T-helper 2 cell treated with Interferon-gamma antibody and Interleukin-4, amounts not matched to agents 100 ng/mL and 5 ng/mL, for 36 hours (primary cell): ENCODE measurements at regions not wholly inside any gene's neighbourhood (a gene's known extent, or its start where the extent isn't known, plus 50 kb on each side); places are given as distances from the start of the nearest gene placed in this dataset.

Source experiments
- intact Hi-C: fragments of 100-400 bp; cut with micrococcal nuclease; formaldehyde crosslinking; loops from one replicate; pipeline ENCODE4 v1.15.1; 2023

DNA sequence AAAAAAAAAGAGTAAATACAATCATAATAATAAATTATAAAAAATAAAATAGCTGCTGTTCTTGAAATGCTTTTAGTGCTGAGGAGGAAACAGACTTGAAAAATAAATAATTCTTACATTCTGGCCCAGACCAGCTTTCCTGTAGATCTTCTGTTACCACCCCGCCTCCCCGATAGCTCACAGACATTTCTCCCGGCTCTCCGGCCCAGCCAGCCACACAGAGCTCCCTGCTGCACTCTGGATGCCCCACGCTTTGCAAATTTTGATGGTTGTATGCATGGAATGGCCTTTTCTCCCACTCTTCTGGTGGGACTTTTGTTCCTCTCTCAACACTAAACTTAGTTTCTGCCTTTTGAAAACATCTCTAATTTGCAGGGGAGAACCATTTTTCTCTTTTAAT lies 249.3 kb downstream of the ATP23 start:
- intact Hi-C loops: no loop called here

GRCh38 chr12:58196971-58197370 lies 255.6 kb downstream of the ATP23 start:
- intact Hi-C loops: no loop called here

- intact Hi-C loops: no loop called here
Measured at GRCh38 chr12:58202933-58203718, 261.8 kb downstream of the ATP23 start.

DNA sequence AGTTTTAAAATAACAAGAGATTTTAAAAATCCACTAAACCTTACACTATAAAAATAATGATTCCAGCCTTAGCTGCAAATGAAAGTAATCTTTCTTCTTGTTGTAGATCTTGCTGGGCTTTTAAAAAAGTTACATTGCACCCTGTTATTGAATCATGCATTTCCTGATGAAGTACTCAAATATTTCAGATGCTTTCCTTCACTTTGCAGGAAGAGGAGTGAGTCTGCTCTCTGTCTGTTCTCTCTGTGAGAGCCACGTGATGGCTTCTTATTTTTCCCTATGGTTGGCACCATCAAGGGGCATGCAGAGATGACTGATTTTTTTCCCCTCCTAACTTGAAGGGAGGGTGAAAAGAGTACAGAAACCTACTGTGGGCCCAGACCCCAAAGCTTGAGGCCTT lies 262.7 kb downstream of the ATP23 start:
- intact Hi-C loops: no loop called here

- intact Hi-C loops: no loop called here
Measured at GRCh38 chr12:58206876-58207275, 265.5 kb downstream of the ATP23 start.

DNA sequence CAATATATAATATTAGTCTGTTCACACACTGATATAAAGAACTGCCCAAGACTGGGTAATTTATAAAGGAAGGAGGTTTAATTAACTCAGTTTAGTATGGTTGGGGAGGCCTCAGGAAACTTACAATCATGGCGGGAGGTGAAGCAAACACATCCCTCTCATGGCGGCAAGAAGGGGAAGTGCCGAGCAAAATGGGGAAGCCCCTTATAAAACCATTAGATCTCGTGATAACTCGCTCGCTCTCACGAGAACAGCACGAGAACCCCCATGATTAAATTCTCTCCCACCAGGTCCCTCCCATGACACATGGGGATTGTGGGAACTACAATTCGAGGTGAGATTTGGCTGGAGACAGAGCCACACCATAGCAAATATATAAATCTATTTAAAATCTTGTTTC lies 269.8 kb downstream of the ATP23 start:
- intact Hi-C loops: no loop called here

- intact Hi-C loops: no loop called here
Measured at GRCh38 chr12:58217130-58217529, 275.8 kb downstream of the ATP23 start.

- intact Hi-C loops: no loop called here
Measured at GRCh38 chr12:58224536-58225105, 283.3 kb downstream of the ATP23 start.

GRCh38 chr12:58225203-58225877 lies 284.0 kb downstream of the ATP23 start:
- intact Hi-C loops: no loop called here

DNA sequence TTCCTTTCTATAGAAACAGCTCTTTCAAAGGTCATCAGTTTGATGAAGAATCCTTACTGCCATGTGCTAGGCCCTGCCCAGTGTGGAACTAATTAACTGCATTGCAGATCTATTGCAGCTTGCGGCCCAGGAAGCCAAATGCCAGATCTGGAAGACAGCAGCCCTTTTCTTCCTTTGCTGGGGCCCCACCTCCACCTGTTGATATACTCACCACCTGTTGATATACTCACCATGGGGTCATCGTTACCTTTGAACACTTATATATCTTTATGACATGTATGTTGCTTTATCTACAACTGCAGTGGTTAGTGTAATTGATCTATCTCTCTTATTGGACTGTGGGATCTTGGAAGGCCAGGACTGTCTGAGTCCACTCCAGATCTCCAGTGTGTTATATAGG lies 292.5 kb downstream of the ATP23 start:
- intact Hi-C loops: no loop called here

- intact Hi-C loops: no loop called here
Measured at GRCh38 chr12:58238411-58238810, 297.0 kb downstream of the ATP23 start.

DNA sequence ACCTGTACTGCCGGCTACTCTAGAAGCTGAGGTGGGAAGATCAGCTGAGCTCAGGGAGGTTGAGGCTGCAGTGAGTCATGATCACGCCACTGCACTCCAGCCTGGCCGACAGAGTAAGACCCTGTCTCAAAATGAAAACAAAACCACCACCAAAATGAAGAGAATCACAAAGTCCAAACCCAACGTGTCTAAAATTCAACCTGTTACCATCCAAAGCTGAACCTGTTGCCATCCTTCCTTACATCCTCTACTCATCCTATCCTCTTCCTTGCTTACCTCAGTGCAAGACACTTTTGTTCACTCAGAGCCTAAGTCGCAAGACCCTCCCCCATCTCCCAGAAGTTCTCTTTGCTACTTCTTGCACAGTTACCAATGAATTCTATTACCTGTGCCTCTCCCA lies 299.7 kb downstream of the ATP23 start:
- intact Hi-C loops: no loop called here

DNA sequence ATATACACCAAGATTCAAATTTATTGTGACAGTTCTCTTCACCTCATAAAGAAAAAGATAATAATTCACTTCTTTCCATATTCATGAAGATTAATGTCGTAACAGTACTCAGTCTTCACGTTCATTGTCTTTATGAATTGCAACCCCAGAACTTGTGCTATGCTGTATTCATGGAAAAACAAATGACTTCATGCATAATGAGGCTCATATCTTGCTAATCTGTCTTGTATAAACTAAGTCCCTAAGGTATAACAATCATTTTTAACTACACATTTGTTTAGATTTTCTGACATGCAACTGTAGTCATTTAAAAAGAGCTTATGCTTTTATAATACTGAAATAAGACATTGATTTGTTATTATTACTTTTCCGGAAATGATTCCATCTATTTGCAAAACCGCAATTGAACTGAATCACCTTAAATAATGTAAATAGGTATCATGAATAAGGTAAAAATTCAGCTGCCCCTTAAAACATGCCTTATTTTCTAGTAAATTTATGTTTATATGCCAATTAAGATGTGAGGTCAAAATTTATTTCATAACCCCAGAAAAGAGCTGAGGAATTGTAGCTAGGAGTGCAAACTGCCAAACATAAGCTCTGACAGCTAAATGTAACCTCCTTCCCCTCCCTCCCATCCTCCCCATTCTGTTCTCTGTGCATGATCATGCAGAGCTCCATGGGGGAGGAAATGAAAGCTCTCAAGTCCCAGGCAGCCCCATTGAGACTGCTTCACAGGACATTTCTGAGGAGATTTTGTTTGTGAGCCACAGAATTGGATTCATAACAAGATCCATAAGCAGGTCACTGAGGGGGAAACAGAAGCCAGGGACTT lies 301.6 kb downstream of the ATP23 start:
- intact Hi-C loops: no loop called here

DNA sequence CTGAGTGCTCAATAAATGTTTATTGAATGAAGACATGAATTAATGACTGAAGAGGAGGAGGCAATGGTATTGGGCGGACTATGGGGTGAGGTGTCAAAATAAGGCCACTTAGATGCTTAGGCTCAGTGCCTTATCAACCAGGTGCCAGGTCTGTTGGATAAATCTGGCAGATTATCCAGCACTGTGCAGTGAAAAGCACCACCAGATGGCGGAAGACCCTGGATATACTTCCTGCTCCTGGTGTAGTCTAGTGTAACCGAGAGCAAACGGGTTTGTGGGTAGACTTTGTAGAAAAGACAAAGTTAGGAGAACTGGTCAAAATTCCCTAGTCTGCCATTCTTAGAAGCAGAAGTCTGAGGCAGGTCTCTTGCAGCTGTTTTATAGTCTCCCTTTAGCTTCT lies 306.3 kb downstream of the ATP23 start:
- intact Hi-C loops: no loop called here

DNA sequence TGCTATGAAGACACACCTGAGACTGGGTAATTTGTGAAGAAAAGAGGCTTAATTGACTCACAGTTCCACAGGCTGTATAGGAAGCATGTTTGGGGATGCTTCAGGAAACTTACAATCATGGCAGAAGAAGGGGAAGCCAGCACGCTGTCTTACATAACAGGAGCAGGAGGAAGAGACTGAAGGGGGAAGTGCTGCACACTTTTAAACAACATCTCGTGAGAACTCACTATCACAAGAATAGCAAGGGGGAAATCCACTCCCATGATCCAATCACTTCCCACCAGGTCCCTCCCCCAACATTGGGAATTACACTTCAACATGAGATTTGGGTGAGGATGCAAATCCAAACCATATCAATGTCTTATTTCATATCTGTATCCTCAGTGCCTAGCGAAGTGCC lies 307.2 kb downstream of the ATP23 start:
- intact Hi-C loops: no loop called here

GRCh38 chr12:58249610-58250009 lies 308.2 kb downstream of the ATP23 start:
- intact Hi-C loops: no loop called here

DNA sequence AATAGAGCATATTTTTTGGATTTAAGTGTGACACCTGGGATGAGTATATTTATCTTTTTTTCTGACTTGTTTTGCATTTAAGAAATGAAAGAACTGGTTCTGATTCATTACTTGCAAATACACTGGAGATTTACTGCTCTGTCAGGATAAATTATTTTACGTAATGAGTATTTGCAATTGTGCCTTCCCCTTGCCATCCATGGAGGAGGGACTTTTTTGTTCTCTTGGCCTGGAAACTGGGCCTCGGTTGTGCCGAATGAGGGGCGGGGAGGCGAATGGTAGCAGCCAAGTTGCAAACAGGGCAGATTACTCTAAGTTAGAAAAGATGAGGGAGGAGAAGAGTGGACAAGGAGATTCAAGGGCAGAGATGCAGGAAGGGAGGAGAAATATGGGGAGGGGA lies 308.7 kb downstream of the ATP23 start:
- intact Hi-C loops: no loop called here

DNA sequence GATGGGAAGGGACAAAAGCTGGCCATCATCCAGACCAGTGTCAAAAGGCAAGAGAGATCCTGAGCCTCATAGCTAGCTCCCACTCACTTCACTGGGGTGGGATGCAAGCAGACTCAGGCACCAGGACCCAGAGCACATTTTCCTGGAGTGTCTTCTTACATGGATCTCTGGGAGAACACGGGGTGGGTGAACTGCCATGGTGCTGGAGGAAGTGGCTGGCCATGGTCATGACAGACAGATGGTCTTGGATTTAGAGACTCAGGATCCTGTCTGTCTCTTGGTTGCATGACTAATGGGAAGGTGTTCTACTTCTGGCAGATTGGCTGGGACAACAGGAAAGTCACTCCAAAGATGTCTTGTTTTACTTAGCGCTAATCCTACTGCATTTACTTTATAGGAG lies 311.5 kb downstream of the ATP23 start:
- intact Hi-C loops: no loop called here

GRCh38 chr12:58253663-58254062 lies 312.3 kb downstream of the ATP23 start:
- intact Hi-C loops: no loop called here

DNA sequence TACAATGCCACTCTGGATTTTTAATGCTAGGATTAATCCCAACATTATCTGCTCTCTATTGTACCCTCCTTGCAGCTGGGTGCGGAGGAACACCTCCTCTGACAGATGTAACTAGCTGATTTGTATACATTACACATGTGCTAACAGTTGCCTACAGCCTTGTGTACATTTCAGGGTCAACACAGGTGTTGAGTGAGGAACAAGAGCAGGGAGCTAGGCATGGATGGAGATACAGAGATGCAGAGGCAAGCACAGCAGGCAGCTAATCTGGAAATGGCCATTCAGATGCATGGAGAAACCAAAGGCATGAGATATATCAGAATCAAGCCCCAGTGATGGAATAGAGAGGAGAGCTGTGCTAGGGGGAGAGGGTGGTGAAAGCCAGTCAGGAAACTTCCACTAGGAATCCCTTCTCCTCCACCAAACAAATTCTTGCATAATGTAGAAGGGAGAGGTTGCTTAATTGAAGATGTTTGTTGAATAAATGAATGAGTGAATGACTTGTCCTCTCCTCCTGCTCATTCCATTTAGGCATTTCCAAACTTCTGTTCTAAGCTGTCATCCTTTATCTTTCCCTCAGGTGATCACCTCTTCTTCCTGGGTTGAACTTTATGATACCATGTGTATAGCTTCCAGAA lies 313.2 kb downstream of the ATP23 start:
- intact Hi-C loops: no loop called here

DNA sequence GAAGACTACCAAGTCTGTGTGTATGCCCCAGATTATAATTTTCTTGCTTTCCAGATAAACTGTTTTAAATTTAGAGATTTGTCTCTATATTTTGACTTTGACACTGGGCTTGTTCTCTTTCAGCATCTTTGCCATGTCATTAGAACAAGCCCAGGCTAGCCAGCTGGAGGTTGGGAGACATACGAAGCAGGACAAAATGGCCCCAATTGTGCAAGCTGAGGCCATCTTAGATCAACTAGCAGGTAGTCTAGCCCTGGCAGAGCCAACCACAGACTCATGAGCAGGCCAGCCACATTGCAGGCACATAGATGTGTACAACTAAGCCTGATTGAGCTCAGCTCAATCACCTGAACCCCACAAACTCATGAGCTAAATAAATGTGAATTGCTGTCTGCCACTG lies 321.4 kb downstream of the ATP23 start:
- intact Hi-C loops: no loop called here
